SU-DHL-6 (cell line): ENCODE measurements at regions not wholly inside any gene's neighbourhood (a gene's known extent, or its start where the extent isn't known, plus 50 kb on each side); places are given as distances from the start of the nearest gene placed in this dataset.

Source experiments
- H2AFZ ChIP-seq: fragments of 200-600 bp; sonication (generic); 2 replicates; pipeline ENCODE4 v1.6.1; 2014; ENCODE audit warnings: low read depth, mild to moderate bottlenecking, moderate library complexity, mixed read lengths, antibody characterized with exemption, low read length; ENCODE audit not compliant: severe bottlenecking
- H3F3A ChIP-seq: fragments of 200-600 bp; shearing (Covaris generic); 2 replicates; pipeline ENCODE4 v1.6.0; 2016; ENCODE audit warnings: antibody characterized with exemption, mild to moderate bottlenecking; ENCODE audit not compliant: insufficient read depth
- H3K27ac ChIP-seq: fragments of 200-600 bp; sonication (generic); 2 replicates; pipeline ENCODE4 v1.5.1; 2016; ENCODE audit warnings: low read depth, mild to moderate bottlenecking, low read length, moderate library complexity, mixed read lengths
- H3K27me3 ChIP-seq: fragments of 200-600 bp; sonication (generic), shearing (Covaris generic); 2 replicates; pipeline ENCODE4 v1.6.0; 2014; ENCODE audit warnings: mild to moderate bottlenecking, low read length
- H3K36me3 ChIP-seq: fragments of 200-600 bp; sonication (generic); 2 replicates; pipeline ENCODE4 v1.6.1; 2014; ENCODE audit warnings: mild to moderate bottlenecking, low read length, mixed read lengths
- H3K4me2 ChIP-seq: fragments of 300-600, 200-600 bp; shearing (Covaris generic), sonication (generic); 2 replicates; pipeline ENCODE4 v1.6.0; 2014; ENCODE audit warnings: low read length, low read depth, mild to moderate bottlenecking; ENCODE audit not compliant: poor library complexity, severe bottlenecking
- H3K4me3 ChIP-seq: fragments of 200-600 bp; sonication (generic); 2 replicates; pipeline ENCODE4 v1.5.1; 2014; ENCODE audit warnings: antibody characterized with exemption, low read length, mild to moderate bottlenecking, mixed read lengths; ENCODE audit not compliant: insufficient read depth, poor library complexity, severe bottlenecking
- H3K79me2 ChIP-seq: fragments of 200-600 bp; sonication (generic); 2 replicates; pipeline ENCODE4 v1.6.1; 2014; ENCODE audit warnings: mild to moderate bottlenecking, low read length, moderate library complexity; ENCODE audit not compliant: insufficient read depth
- H3K9ac ChIP-seq: fragments of 200-600 bp; sonication (generic); 2 replicates; pipeline ENCODE4 v1.7.0; 2014; ENCODE audit warnings: mild to moderate bottlenecking, low read length
- H3K9me2 ChIP-seq: fragments of 200-600 bp; sonication (generic); replicated peaks from 2 replicates; pipeline ENCODE4 v1.6.1; 2014; ENCODE audit warnings: low read length; ENCODE audit not compliant: insufficient read depth
- H3K9me3 ChIP-seq: fragments of 200-600 bp; sonication (generic); 2 replicates; pipeline ENCODE4 v1.6.1; 2014; ENCODE audit warnings: low read length, mixed read lengths; ENCODE audit not compliant: insufficient read depth
- H4K20me1 ChIP-seq: fragments of 200-600 bp; sonication (generic); 2 replicates; pipeline ENCODE4 v1.6.1; 2014; ENCODE audit warnings: low read depth, mild to moderate bottlenecking, antibody characterized with exemption, low read length, moderate library complexity, mixed read lengths
- EZH2phosphoT487 ChIP-seq: fragments of 200-600 bp; sonication (generic), shearing (Covaris generic); conservative IDR thresholded peaks from 2 replicates; pipeline ENCODE4 v1.6.1; 2018; ENCODE audit warnings: mild to moderate bottlenecking, antibody characterized with exemption, low read length, moderate library complexity, mixed read lengths
- TF ChIP-seq, protein P1 (sequence below): fragments of 200-600 bp; sonication (generic); IDR thresholded peaks from one replicate; pipeline ENCODE4 v1.5.1; 2017; ENCODE audit warnings: antibody characterized with exemption, mild to moderate bottlenecking, low read length, moderate library complexity; ENCODE audit not compliant: insufficient read depth, poor library complexity, severe bottlenecking

GRCh38 chr22:27437570-27437969 is 364.0 kb downstream of the MN1 start:
- Histone ChIP-seq H3F3A (no peaks in the 10 kb centered on the region), H3K9me3 (no peaks in the 10 kb centered on the region), H3K27ac (no peak overlapping the region), H3K4me2 (no peak overlapping the region), H3K36me3 (no peaks in the 10 kb centered on the region), H3K9ac (no peak overlapping the region), H3K4me3 (no peak overlapping the region), H3K9me2 (no peaks in the 10 kb centered on the region), H2AFZ (no peak overlapping the region), H3K79me2 (no peaks in the 10 kb centered on the region), H4K20me1 (no peaks in the 10 kb centered on the region), H3K27me3 (no peaks in the 10 kb centered on the region)
- TF ChIP-seq EZH2phosphoT487 = no peak
- TF ChIP-seq, protein P1, sequence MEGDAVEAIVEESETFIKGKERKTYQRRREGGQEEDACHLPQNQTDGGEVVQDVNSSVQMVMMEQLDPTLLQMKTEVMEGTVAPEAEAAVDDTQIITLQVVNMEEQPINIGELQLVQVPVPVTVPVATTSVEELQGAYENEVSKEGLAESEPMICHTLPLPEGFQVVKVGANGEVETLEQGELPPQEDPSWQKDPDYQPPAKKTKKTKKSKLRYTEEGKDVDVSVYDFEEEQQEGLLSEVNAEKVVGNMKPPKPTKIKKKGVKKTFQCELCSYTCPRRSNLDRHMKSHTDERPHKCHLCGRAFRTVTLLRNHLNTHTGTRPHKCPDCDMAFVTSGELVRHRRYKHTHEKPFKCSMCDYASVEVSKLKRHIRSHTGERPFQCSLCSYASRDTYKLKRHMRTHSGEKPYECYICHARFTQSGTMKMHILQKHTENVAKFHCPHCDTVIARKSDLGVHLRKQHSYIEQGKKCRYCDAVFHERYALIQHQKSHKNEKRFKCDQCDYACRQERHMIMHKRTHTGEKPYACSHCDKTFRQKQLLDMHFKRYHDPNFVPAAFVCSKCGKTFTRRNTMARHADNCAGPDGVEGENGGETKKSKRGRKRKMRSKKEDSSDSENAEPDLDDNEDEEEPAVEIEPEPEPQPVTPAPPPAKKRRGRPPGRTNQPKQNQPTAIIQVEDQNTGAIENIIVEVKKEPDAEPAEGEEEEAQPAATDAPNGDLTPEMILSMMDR = no peak

- Histone ChIP-seq H3K27ac (no peak overlapping the region), H3K9me2 (no peaks in the 10 kb centered on the region), H3K27me3 (no peaks in the 10 kb centered on the region), H3F3A (no peaks in the 10 kb centered on the region), H2AFZ (no peak overlapping the region), H3K9me3 (no peaks in the 10 kb centered on the region), H3K9ac (no peak overlapping the region), H4K20me1 (no peaks in the 10 kb centered on the region), H3K4me3 (no peak overlapping the region), H3K79me2 (no peaks in the 10 kb centered on the region), H3K36me3 (no peaks in the 10 kb centered on the region), H3K4me2 (no peak overlapping the region)
- TF ChIP-seq, protein P1 = no peak
- no peak for TF ChIP-seq EZH2phosphoT487
These were observed 363.1 kb downstream of the MN1 start for GRCh38 chr22:27438271-27438980.

DNA sequence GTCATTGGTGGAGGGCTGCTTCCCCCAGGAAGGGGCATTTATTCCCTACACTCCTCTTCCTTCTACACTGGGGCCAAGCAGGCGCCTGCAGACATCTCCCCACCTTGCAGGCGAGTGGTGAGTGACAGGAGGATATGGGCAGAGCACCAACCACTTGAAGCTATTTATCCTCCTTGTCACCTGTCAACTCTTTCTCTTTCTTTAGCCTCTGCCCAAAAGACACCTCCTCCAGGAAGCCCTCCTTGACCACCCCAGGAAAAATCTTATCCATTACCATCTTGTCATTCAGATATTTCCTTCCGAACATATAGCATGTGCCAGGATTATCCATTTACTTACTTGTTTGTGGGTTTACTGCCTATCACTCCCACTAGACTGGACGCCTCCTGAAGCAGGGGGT is 362.4 kb downstream of the MN1 start:
- Histone ChIP-seq H3K27ac (no peak overlapping the region), H3K9ac (no peak overlapping the region), H3K36me3 (no peaks in the 10 kb centered on the region), H4K20me1 (no peaks in the 10 kb centered on the region), H3F3A (no peaks in the 10 kb centered on the region), H3K9me2 (no peaks in the 10 kb centered on the region), H2AFZ (no peak overlapping the region), H3K79me2 (no peaks in the 10 kb centered on the region), H3K4me3 (no peak overlapping the region), H3K9me3 (no peaks in the 10 kb centered on the region), H3K4me2 (no peak overlapping the region), H3K27me3 (no peaks in the 10 kb centered on the region)
- TF ChIP-seq EZH2phosphoT487 = no peak
- TF ChIP-seq, protein P1 = no peak
